GM20000 (cell line): ENCODE measurements at regions not wholly inside any gene's neighbourhood (a gene's known extent, or its start where the extent isn't known, plus 50 kb on each side); places are given as distances from the start of the nearest gene placed in this dataset.
"Not testable (repeated sequence)": the region's sequence is repeated elsewhere in the genome, so short reads cannot be mapped to it uniquely, and the experiment has no call there.

ENCODE experiments used
- DNase-seq: peaks from one replicate; pipeline ENCODE4 v3.0.0; 2012; ENCODE audit warnings: low spot score
- TF ChIP-seq, protein P1 (sequence below): IDR thresholded peaks from 2 replicates; pipeline ENCODE4 v1.5.1; 2012; ENCODE audit warnings: mild to moderate bottlenecking, control low read depth; ENCODE audit errors: extremely low read depth, missing control alignments

DNA sequence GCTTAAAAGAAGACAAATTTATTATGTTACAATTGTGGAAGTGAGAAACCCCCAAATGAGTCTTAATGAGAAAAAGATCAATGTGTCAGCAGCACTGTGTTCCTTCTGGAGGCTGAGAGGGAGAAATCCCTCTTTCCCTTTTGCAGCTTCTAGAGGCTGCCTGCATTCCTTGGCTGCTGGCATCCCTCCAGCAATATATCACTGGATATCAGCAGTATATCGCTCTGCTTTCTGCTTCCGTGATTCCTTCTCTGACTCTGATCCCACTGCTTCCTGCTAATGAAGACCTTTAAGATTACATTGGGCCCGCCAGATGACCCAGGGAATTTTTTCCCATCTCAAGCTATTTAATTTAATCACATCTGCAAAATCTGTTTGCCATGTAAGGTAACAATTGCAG is 1008.0 kb downstream of the RAPGEF2 start:
- TF ChIP-seq, protein P1, sequence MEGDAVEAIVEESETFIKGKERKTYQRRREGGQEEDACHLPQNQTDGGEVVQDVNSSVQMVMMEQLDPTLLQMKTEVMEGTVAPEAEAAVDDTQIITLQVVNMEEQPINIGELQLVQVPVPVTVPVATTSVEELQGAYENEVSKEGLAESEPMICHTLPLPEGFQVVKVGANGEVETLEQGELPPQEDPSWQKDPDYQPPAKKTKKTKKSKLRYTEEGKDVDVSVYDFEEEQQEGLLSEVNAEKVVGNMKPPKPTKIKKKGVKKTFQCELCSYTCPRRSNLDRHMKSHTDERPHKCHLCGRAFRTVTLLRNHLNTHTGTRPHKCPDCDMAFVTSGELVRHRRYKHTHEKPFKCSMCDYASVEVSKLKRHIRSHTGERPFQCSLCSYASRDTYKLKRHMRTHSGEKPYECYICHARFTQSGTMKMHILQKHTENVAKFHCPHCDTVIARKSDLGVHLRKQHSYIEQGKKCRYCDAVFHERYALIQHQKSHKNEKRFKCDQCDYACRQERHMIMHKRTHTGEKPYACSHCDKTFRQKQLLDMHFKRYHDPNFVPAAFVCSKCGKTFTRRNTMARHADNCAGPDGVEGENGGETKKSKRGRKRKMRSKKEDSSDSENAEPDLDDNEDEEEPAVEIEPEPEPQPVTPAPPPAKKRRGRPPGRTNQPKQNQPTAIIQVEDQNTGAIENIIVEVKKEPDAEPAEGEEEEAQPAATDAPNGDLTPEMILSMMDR = no peak

GRCh38 chr4:160117686-160118085 is 1014.8 kb downstream of the RAPGEF2 start:
- TF ChIP-seq, protein P1 = no peak
- no peak for DNase-seq

More for the DNA sequence above, 1008.0 kb downstream of the RAPGEF2 start:
- DNase-seq = no peak

GRCh38 chr4:160125576-160126287 is 1022.9 kb downstream of the RAPGEF2 start:
- DNase-seq = not testable (repeated sequence)

GRCh38 chr4:160127211-160127610 is 1024.3 kb downstream of the RAPGEF2 start:
- no peak for DNase-seq
- TF ChIP-seq, protein P1 = no peak

DNA sequence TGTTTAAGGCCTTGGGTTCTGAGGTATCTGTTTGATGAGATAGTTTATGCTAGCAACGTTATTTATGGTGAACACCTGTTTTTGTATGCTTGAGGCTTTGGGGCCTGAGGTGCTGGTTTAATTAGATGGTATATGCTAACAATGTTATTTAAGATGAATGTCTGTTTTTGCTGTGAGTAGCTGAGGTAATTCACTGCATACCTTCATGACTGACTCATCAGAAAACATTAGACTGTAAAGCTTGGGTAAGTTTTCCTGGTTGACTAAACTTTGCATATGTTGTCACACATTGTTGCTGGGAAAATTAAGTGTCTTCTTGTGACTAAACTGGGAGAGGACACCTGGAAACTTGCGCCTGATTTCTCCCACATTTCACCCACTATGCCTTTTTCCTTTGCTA is 1026.6 kb downstream of the RAPGEF2 start:
- no peak for DNase-seq
- TF ChIP-seq, protein P1 = no peak

DNA sequence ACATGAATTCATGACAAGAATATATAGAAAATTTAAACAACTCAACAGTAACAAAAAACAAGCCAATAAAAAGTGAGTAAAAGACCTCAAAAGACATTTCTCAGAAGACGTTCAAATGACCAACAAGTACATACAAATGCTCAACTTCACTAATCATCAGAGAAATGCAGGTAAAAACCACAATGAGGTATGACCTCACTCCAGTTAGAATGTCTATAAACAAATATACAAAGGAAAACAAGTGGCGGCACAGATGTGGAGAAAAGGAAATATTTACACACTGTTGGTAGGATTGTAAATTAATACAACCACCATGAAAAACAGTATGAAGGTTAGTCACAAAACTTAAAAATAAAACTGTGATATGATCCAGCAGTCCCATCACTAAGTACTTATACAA is 1033.1 kb downstream of the RAPGEF2 start:
- no peak for DNase-seq
- TF ChIP-seq, protein P1 = no peak

GRCh38 chr4:160141206-160141605 is 1038.3 kb downstream of the RAPGEF2 start:
- TF ChIP-seq, protein P1 = no peak
- no peak for DNase-seq

GRCh38 chr4:160142579-160142978 is 1039.7 kb downstream of the RAPGEF2 start:
- DNase-seq = peak; percentile 40

More at GRCh38 chr4:160142579-160142978, 1039.7 kb downstream of the RAPGEF2 start:
- TF ChIP-seq, protein P1 = no peak
